K562 (cell line): ENCODE measurements at regions not wholly inside any gene's neighbourhood (a gene's known extent, or its start where the extent isn't known, plus 50 kb on each side); places are given as distances from the start of the nearest gene placed in this dataset.
"Not testable (repeated sequence)": the region's sequence is repeated elsewhere in the genome, so short reads cannot be mapped to it uniquely, and the experiment has no call there.

ENCODE experiments used
- DMBX1 ChIP-seq: fragments of 250-450 bp; sonication (Bioruptor Pico); IDR thresholded peaks from 2 replicates; pipeline ENCODE4 v1.8.0; 2022; ENCODE audit warnings: inconsistent platforms, mild to moderate bottlenecking, moderate library complexity, borderline replicate concordance
- ERF ChIP-seq: fragments of 450-650 bp; formaldehyde crosslinking; IDR thresholded peaks from 2 replicates; pipeline ENCODE4 v1.4.0; 2020; ENCODE audit warnings: mild to moderate bottlenecking, mixed read lengths
- MAZ ChIP-seq, 2 experiments: fragments of 450-650 bp in 1 of 2; sonication (generic) in 1 of 2; formaldehyde crosslinking; IDR thresholded peaks in 1 of 2; conservative IDR thresholded peaks in 1 of 2; 2 replicates each; pipeline versions ENCODE4 v1.4.0 to v1.5.0; 2020; ENCODE audit warnings: mild to moderate bottlenecking in 1 of 2, missing genetic modification reagents in 1 of 2
- NR2C1 ChIP-seq, 2 experiments: fragments of 450-650 bp; IDR thresholded peaks; 2 replicates each; pipeline ENCODE4 v1.6.1; 2017; ENCODE audit warnings: mild to moderate bottlenecking in 2 of 2, antibody characterized with exemption in 1 of 2, inconsistent platforms in 1 of 2, missing compliant biosample characterization in 1 of 2, missing genetic modification characterization in 1 of 2
- SPI1 ChIP-seq: IDR thresholded peaks from 2 replicates; pipeline ENCODE4 v1.6.1; 2011; ENCODE audit warnings: low read depth, low read length, control low read depth, borderline replicate concordance
- TAL1 ChIP-seq: fragments of 450-650 bp; IDR thresholded peaks from 2 replicates; pipeline ENCODE4 v1.6.1; 2016; ENCODE audit warnings: mild to moderate bottlenecking
- TCFL5 ChIP-seq: fragments of 250-450 bp; sonication (Bioruptor Pico); conservative IDR thresholded peaks from 2 replicates; pipeline ENCODE4 v1.6.1; 2021; ENCODE audit warnings: mild to moderate bottlenecking, moderate library complexity, matching md5 sums
- ZBTB12 ChIP-seq: fragments of 250-450 bp; sonication (Bioruptor Pico); IDR thresholded peaks from 2 replicates; pipeline ENCODE4 v1.4.0; 2020
- ZBTB17 ChIP-seq: fragments of 450-650 bp; formaldehyde crosslinking; IDR thresholded peaks from 2 replicates; pipeline ENCODE4 v1.4.0; 2020; ENCODE audit warnings: mild to moderate bottlenecking
- ZBTB9 ChIP-seq: fragments of 450-650 bp; formaldehyde crosslinking; IDR thresholded peaks from 2 replicates; pipeline ENCODE4 v1.4.0; 2020; ENCODE audit warnings: mild to moderate bottlenecking, moderate library complexity
- ZNF444 ChIP-seq: fragments of 250-450 bp; sonication (Bioruptor Pico); IDR thresholded peaks from 2 replicates; pipeline ENCODE4 v1.4.0; 2020; ENCODE audit warnings: mild to moderate bottlenecking, moderate library complexity
- ZNF639 ChIP-seq, 2 experiments: fragments of 200-800 bp in 1 of 2; sonication (Bioruptor generic) in 1 of 2; sonication (generic) in 1 of 2; formaldehyde crosslinking in 1 of 2; IDR thresholded peaks in 1 of 2; conservative IDR thresholded peaks in 1 of 2; 2 replicates each; pipeline versions ENCODE4 v1.5.0 to v1.6.1; 2016 to 2020; ENCODE audit warnings: missing compliant biosample characterization in 1 of 2, missing genetic modification characterization in 1 of 2, missing genetic modification reagents in 1 of 2
- ZNF79 ChIP-seq: fragments of 250-450 bp; sonication (Bioruptor Pico); IDR thresholded peaks from 2 replicates; pipeline ENCODE4 v1.4.0; 2020; ENCODE audit warnings: low read depth, mild to moderate bottlenecking, moderate library complexity

GRCh38 chr2:142695350-142696257 is 181.9 kb upstream of the KYNU start (continued):
- 0 out of 4 replicates have a peak, but pooled peaks of 1 of the 2 experiments have one; percentile 21 for TF ChIP-seq ZNF639 (CRISPR knock-in tag; conservative IDR thresholded peaks at IDR 0.05 in 1 of 2, IDR thresholded peaks at IDR 0.05 in 1 of 2)
- peak; percentile 56; the same call in 1 of the 2 replicates for TF ChIP-seq ZNF444 (CRISPR knock-in tag)
- 0 out of 2 replicates have a peak, but pooled peaks have one; percentile 21 for TF ChIP-seq ZBTB12 (CRISPR knock-in tag)
- TF ChIP-seq ZBTB17, result peak; percentile 90
- TF ChIP-seq SPI1, result peak; percentile 75; the same call in 1 of the 2 replicates
- 0 out of 2 replicates have a peak, but pooled peaks have one; percentile 27 for TF ChIP-seq ZBTB9
- peak; percentile 24; the same call in 1 of the 2 replicates for TF ChIP-seq TAL1
- TF ChIP-seq ERF, result 0 out of 2 replicates have a peak, but pooled peaks have one; percentile 41
- TF ChIP-seq MAZ (CRISPR knock-in tag; conservative IDR thresholded peaks at IDR 0.05 in 1 of 2, IDR thresholded peaks at IDR 0.05 in 1 of 2), result peak in 1 of 2 experiments; percentile 28; a peak in 1 of 4 replicates
- 0 out of 2 replicates have a peak, but pooled peaks have one; percentile 35 for TF ChIP-seq ZNF79 (CRISPR knock-in tag)
- TF ChIP-seq TCFL5 (CRISPR knock-in tag), result peak; percentile 78
- TF ChIP-seq NR2C1 (IDR thresholded peaks at IDR 0.05), result not testable (repeated sequence)
- TF ChIP-seq NR2C1 (tag; IDR thresholded peaks at IDR 0.05), result peak; percentile 56
- peak; percentile 89 for TF ChIP-seq DMBX1
- TF ChIP-seq, all 486 proteins: peak for 30; not testable (repeated sequence) for 456
